GM12891 (cell line): ENCODE measurements at regions not wholly inside any gene's neighbourhood (a gene's known extent, or its start where the extent isn't known, plus 50 kb on each side); places are given as distances from the start of the nearest gene placed in this dataset.

Experiments used
- DNase-seq: peaks from one replicate; pipeline ENCODE4 v3.0.0; 2011; ENCODE audit warnings: low spot score; ENCODE audit not compliant: insufficient read length
- FAIRE-seq: peaks from 2 replicates; lab custom pipeline; 2011; peaks lifted over from hg19 to GRCh38; lab: Jason Lieb, UNC
- PAX5 ChIP-seq: IDR thresholded peaks from 2 replicates; pipeline ENCODE4 v1.6.1; 2011; ENCODE audit warnings: low read length, moderate library complexity, mild to moderate bottlenecking; ENCODE audit not compliant: insufficient read depth, severe bottlenecking
- POLR2A ChIP-seq: IDR thresholded peaks from 2 replicates; pipeline ENCODE4 v1.6.1; 2011; ENCODE audit warnings: low read depth, low read length, control low read depth
- POLR2AphosphoS5 ChIP-seq: IDR thresholded peaks from 2 replicates; pipeline ENCODE4 v1.6.1; 2011; ENCODE audit warnings: low read depth, low read length, control low read depth
- POU2F2 ChIP-seq: IDR thresholded peaks from 2 replicates; pipeline ENCODE4 v1.6.1; 2011; ENCODE audit warnings: low read depth, mild to moderate bottlenecking, control low read depth, low read length, moderate library complexity
- SPI1 ChIP-seq: IDR thresholded peaks from 2 replicates; pipeline ENCODE4 v1.6.1; 2011; ENCODE audit warnings: low read depth, low read length, control low read depth
- TAF1 ChIP-seq: IDR thresholded peaks from 2 replicates; pipeline ENCODE4 v1.6.1; 2011; ENCODE audit warnings: low read depth, low read length, control low read depth

- TF ChIP-seq POLR2AphosphoS5 (no peak), SPI1 (peak; percentile 11; the same call in 1 of the 2 replicates), PAX5 (no peak)
- no peak for FAIRE-seq
- no peak for DNase-seq
Measured at GRCh38 chr7:22921386-22922086, 92.4 kb downstream of the HYCC1 start.

- FAIRE-seq: peak; percentile 28
- no peak for DNase-seq
- no peak for TF ChIP-seq POLR2A
- no peak for TF ChIP-seq POLR2AphosphoS5
- TF ChIP-seq POU2F2: no peak
- TF ChIP-seq PAX5: no peak
- TF ChIP-seq TAF1: no peak
- no peak for TF ChIP-seq SPI1
Measured at GRCh38 chr7:22920672-22921071, 93.3 kb downstream of the HYCC1 start.

GRCh38 chr7:22913158-22913557 is 90.5 kb upstream of the TOMM7 start:
- TF ChIP-seq POLR2AphosphoS5 (no peak), SPI1 (no peak), PAX5 (no peak), POLR2A (no peak), POU2F2 (no peak), TAF1 (no peak)
- no peak for DNase-seq
- no peak for FAIRE-seq

- FAIRE-seq (no peak), DNase-seq (no peak)
- no peak for TF ChIP-seq POLR2A
- TF ChIP-seq POU2F2: no peak
- no peak for TF ChIP-seq SPI1
- TF ChIP-seq PAX5: no peak
- TF ChIP-seq POLR2AphosphoS5: no peak
- TF ChIP-seq TAF1: no peak
Measured at GRCh38 chr7:22911889-22912288, 89.2 kb upstream of the TOMM7 start.

GRCh38 chr7:22909917-22910316 is 87.3 kb upstream of the TOMM7 start:
- no peak for FAIRE-seq
- TF ChIP-seq POU2F2 (no peak), POLR2AphosphoS5 (no peak), TAF1 (no peak), POLR2A (no peak), PAX5 (no peak), SPI1 (no peak)
- no peak for DNase-seq

- FAIRE-seq (no peak), DNase-seq (no peak)
- TF ChIP-seq POU2F2: no peak
- no peak for TF ChIP-seq POLR2A
- no peak for TF ChIP-seq PAX5
- no peak for TF ChIP-seq TAF1
- TF ChIP-seq POLR2AphosphoS5: no peak
- no peak for TF ChIP-seq SPI1
Measured at GRCh38 chr7:22907805-22908204, 85.2 kb upstream of the TOMM7 start.

GRCh38 chr7:22900784-22901183 is 78.1 kb upstream of the TOMM7 start:
- no peak for TF ChIP-seq POLR2AphosphoS5
- TF ChIP-seq TAF1: no peak
- no peak for TF ChIP-seq SPI1
- no peak for DNase-seq
- peak; percentile 38 for FAIRE-seq

GRCh38 chr7:22900101-22900500 is 77.5 kb upstream of the TOMM7 start:
- DNase-seq (no peak), FAIRE-seq (no peak)
- TF ChIP-seq POLR2A: no peak
- no peak for TF ChIP-seq SPI1
- no peak for TF ChIP-seq PAX5
- TF ChIP-seq POU2F2: no peak

GRCh38 chr7:22896917-22897316 is 74.3 kb upstream of the TOMM7 start:
- DNase-seq: no peak
- FAIRE-seq: no peak
- TF ChIP-seq TAF1 (no peak), SPI1 (no peak), PAX5 (no peak), POLR2AphosphoS5 (no peak), POU2F2 (no peak)

- DNase-seq: no peak
- TF ChIP-seq SPI1 (no peak), POU2F2 (no peak)
- no peak for FAIRE-seq
Measured at GRCh38 chr7:22895828-22896165, 73.1 kb upstream of the TOMM7 start.
